H1 (cell line): ENCODE measurements at regions not wholly inside any gene's neighbourhood (a gene's known extent, or its start where the extent isn't known, plus 50 kb on each side); places are given as distances from the start of the nearest gene placed in this dataset.

Source experiments
- CTCF ChIA-PET: fragments of 300-600 bp; sonication (Branson Sonifier 250); formaldehyde crosslinking; loops from one replicate; lab custom pipeline; 2021; ENCODE audit not compliant: partially characterized antibody; lab: Charles Lee
- POLR2A ChIA-PET: fragments of 300-600 bp; sonication (Branson Sonifier 250); formaldehyde crosslinking; loops from one replicate; lab custom pipeline; 2021; ENCODE audit warnings: inconsistent platforms; ENCODE audit not compliant: partially characterized antibody; lab: Charles Lee
- DNase-seq, 2 experiments: peaks; one replicate each; pipeline versions ENCODE4 v3.0.0 to v3.0.0-alpha.2; 2010 to 2022; ENCODE audit warnings: low spot score in 2 of 2, low read depth in 1 of 2, mixed read lengths in 1 of 2
- FAIRE-seq: peaks from 2 replicates; lab custom pipeline; 2011; peaks lifted over from hg19 to GRCh38; lab: Jason Lieb, UNC
- H2AFZ ChIP-seq: 2 replicates; pipeline ENCODE4 v1.8.1; 2012; ENCODE audit warnings: low read length, inconsistent platforms
- H2AK5ac ChIP-seq: 2 replicates; pipeline ENCODE4 v1.6.1; 2013; ENCODE audit warnings: low read depth, low read length
- H2BK120ac ChIP-seq: replicated peaks from 2 replicates; pipeline ENCODE3; 2013; ENCODE audit warnings: low read depth, low read length, inconsistent platforms
- H2BK12ac ChIP-seq: 2 replicates; pipeline ENCODE4 v1.6.1; 2013; ENCODE audit warnings: low read depth, low read length
- H2BK15ac ChIP-seq: 2 replicates; pipeline ENCODE4 v1.6.1; 2013; ENCODE audit warnings: low read length
- H2BK20ac ChIP-seq: 2 replicates; pipeline ENCODE4 v1.6.1; 2013; ENCODE audit warnings: low read length
- H2BK5ac ChIP-seq: 2 replicates; pipeline ENCODE4 v1.6.1; 2013; ENCODE audit warnings: low read depth, low read length
- H3K14ac ChIP-seq: 2 replicates; pipeline ENCODE4 v1.6.1; 2013; ENCODE audit warnings: inconsistent platforms; ENCODE audit not compliant: insufficient read length
- H3K18ac ChIP-seq: 2 replicates; pipeline ENCODE4 v1.6.1; 2013; ENCODE audit warnings: low read length; ENCODE audit errors: extremely low read depth
- H3K23ac ChIP-seq: 2 replicates; pipeline ENCODE4 v1.6.1; 2013; ENCODE audit warnings: inconsistent platforms; ENCODE audit not compliant: insufficient read length
- H3K23me2 ChIP-seq: 2 replicates; pipeline ENCODE4 v1.6.1; 2013; ENCODE audit warnings: low read depth, low read length
- H3K27ac ChIP-seq: 2 replicates; pipeline ENCODE4 v1.6.1; 2011; ENCODE audit warnings: low read depth, low read length, inconsistent platforms
- H3K27me3 ChIP-seq, 4 experiments: replicated peaks in 1 of 4; 1 replicate in 1 of 4; 2 replicates in 3 of 4; pipeline versions ENCODE4 v1.6.1 to v1.8.1; 2011 to 2013; ENCODE audit warnings: low read length in 3 of 4, mild to moderate bottlenecking in 3 of 4, inconsistent platforms in 2 of 4, mixed read lengths in 2 of 4, moderate library complexity in 1 of 4; ENCODE audit not compliant: control insufficient read depth in 3 of 4, insufficient read depth in 3 of 4; ENCODE audit errors: extremely low read depth in 1 of 4
- H3K36me3 ChIP-seq, 4 experiments: 2 replicates each; pipeline versions ENCODE4 v1.6.1 to v1.8.1; 2011 to 2013; ENCODE audit warnings: mild to moderate bottlenecking in 4 of 4, low read length in 3 of 4, moderate library complexity in 2 of 4, control low read depth in 1 of 4, inconsistent platforms in 1 of 4; ENCODE audit not compliant: insufficient read depth in 4 of 4, control insufficient read depth in 2 of 4
- H3K4ac ChIP-seq: replicated peaks from 2 replicates; pipeline ENCODE3; 2013; ENCODE audit warnings: low read length, low read depth, mixed read lengths, inconsistent platforms; ENCODE audit not compliant: insufficient read length
- H3K4me1 ChIP-seq, 4 experiments: replicated peaks in 1 of 4; 1 replicate in 1 of 4; 2 replicates in 3 of 4; pipeline versions ENCODE4 v1.6.1 to v1.8.1; 2011 to 2013; ENCODE audit warnings: low read length in 3 of 4, inconsistent platforms in 2 of 4, mixed read lengths in 1 of 4; ENCODE audit not compliant: insufficient read depth in 4 of 4, control insufficient read depth in 3 of 4
- H3K4me2 ChIP-seq, 2 experiments: 2 replicates each; pipeline versions ENCODE4 v1.6.1 to v1.8.1; 2011 to 2013; ENCODE audit warnings: low read depth in 2 of 2, low read length in 2 of 2, control low read depth in 1 of 2, inconsistent platforms in 1 of 2, mild to moderate bottlenecking in 1 of 2; ENCODE audit not compliant: insufficient read depth in 1 of 2
- H3K4me3 ChIP-seq, 4 experiments: fragments of 200-600, 300-600 bp in 1 of 4; sonication (generic), shearing (Covaris generic), sonication (Bioruptor Twin) in 1 of 4; 2 replicates each; pipeline versions ENCODE4 v1.5.1 to v1.8.1; 2011 to 2016; ENCODE audit warnings: low read length in 4 of 4, low read depth in 3 of 4, control low read depth in 2 of 4, inconsistent platforms in 2 of 4, mild to moderate bottlenecking in 2 of 4, mixed read lengths in 1 of 4, moderate library complexity in 1 of 4; ENCODE audit not compliant: insufficient read depth in 2 of 4; ENCODE audit errors: extremely low read depth in 1 of 4
- H3K56ac ChIP-seq: replicated peaks from 2 replicates; pipeline ENCODE3; 2013; ENCODE audit warnings: low read depth, mild to moderate bottlenecking, mixed read lengths, low read length, inconsistent platforms; ENCODE audit not compliant: insufficient read length
- H3K79me1 ChIP-seq: 2 replicates; pipeline ENCODE4 v1.6.1; 2013; ENCODE audit warnings: low read depth, low read length, control low read depth
- H3K79me2 ChIP-seq, 2 experiments: 2 replicates each; pipeline versions ENCODE4 v1.6.1 to v1.8.1; 2012 to 2013; ENCODE audit warnings: low read length in 2 of 2, mild to moderate bottlenecking in 2 of 2, inconsistent platforms in 1 of 2; ENCODE audit not compliant: insufficient read depth in 2 of 2, control insufficient read depth in 1 of 2
- H3K9ac ChIP-seq, 4 experiments: replicated peaks in 1 of 4; 1 replicate in 1 of 4; 2 replicates in 3 of 4; pipeline versions ENCODE4 v1.6.1 to v1.8.1; 2011 to 2013; ENCODE audit warnings: low read depth in 3 of 4, low read length in 3 of 4, control low read depth in 2 of 4, mild to moderate bottlenecking in 2 of 4, moderate library complexity in 2 of 4, inconsistent platforms in 1 of 4; ENCODE audit errors: extremely low read depth in 1 of 4
- H3K9me3 ChIP-seq, 2 experiments: 2 replicates each; pipeline versions ENCODE4 v1.6.1 to v1.8.1; 2012 to 2013; ENCODE audit warnings: mild to moderate bottlenecking in 2 of 2, moderate library complexity in 2 of 2, control low read depth in 1 of 2, inconsistent platforms in 1 of 2, low read depth in 1 of 2, low read length in 1 of 2, mixed read lengths in 1 of 2; ENCODE audit not compliant: insufficient read depth in 2 of 2
- H4K20me1 ChIP-seq, 2 experiments: replicated peaks in 1 of 2; 2 replicates each; pipeline versions ENCODE3 to v1.8.1; 2011 to 2013; ENCODE audit warnings: inconsistent platforms in 2 of 2, low read length in 2 of 2, mild to moderate bottlenecking in 1 of 2; ENCODE audit not compliant: insufficient read depth in 2 of 2, control insufficient read depth in 1 of 2
- H4K5ac ChIP-seq: 2 replicates; pipeline ENCODE4 v1.6.1; 2013; ENCODE audit warnings: low read length, low read depth, mixed read lengths, inconsistent platforms; ENCODE audit not compliant: insufficient read length
- H4K8ac ChIP-seq: 2 replicates; pipeline ENCODE4 v1.8.0; 2013; ENCODE audit warnings: mild to moderate bottlenecking, moderate library complexity, low read length, inconsistent platforms; ENCODE audit not compliant: insufficient read depth; ENCODE audit errors: extremely low read depth
- H4K91ac ChIP-seq: replicated peaks from 2 replicates; pipeline ENCODE3; 2013; ENCODE audit warnings: low read length, mixed read lengths, inconsistent platforms; ENCODE audit not compliant: insufficient read length
- KDM5A ChIP-seq: fragments of 200-600 bp; IDR thresholded peaks from 2 replicates; pipeline ENCODE4 v1.7.1; 2012; ENCODE audit warnings: mild to moderate bottlenecking, low read length, inconsistent platforms, mixed read lengths
- RNF2 ChIP-seq: fragments of 200-900, 300-1000 bp; sonication (generic); IDR thresholded peaks from 2 replicates; pipeline ENCODE4 v1.7.1; 2016; ENCODE audit warnings: borderline replicate concordance, low read depth, mild to moderate bottlenecking, antibody characterized with exemption, low read length; ENCODE audit not compliant: poor library complexity, severe bottlenecking; ENCODE audit errors: missing control alignments
- SAP30 ChIP-seq: fragments of 300-600 bp; sonication (generic); IDR thresholded peaks from 2 replicates; pipeline ENCODE4 v1.7.1; 2012; ENCODE audit warnings: low read length, moderate library complexity, mild to moderate bottlenecking, inconsistent platforms; ENCODE audit not compliant: insufficient read depth, insufficient replicate concordance
- SUZ12 ChIP-seq: fragments of 200-600 bp; sonication (generic); IDR thresholded peaks from 2 replicates; pipeline ENCODE4 v1.6.1; 2012; ENCODE audit warnings: mild to moderate bottlenecking, inconsistent platforms, low read length, moderate library complexity, mixed read lengths
- WGBS, 2 experiments: shearing (Covaris generic) in 1 of 2; methylation state at CpG; one replicate each; pipeline versions ENCODE4 v1.1.6 to v1.1.7; 2013 to 2015; ENCODE audit warnings: low lambda C conversion rate in 2 of 2, mixed read lengths in 2 of 2, inconsistent platforms in 1 of 2, low coverage in 1 of 2, missing lambda C conversion rate in 1 of 2; ENCODE audit not compliant: insufficient replicate concordance in 2 of 2, insufficient coverage in 1 of 2, insufficient read length in 1 of 2; ENCODE audit errors: extremely low coverage in 1 of 2, missing lambda C conversion rate in 1 of 2; 5-methylcytosine and 5-hydroxymethylcytosine counted together

DNA sequence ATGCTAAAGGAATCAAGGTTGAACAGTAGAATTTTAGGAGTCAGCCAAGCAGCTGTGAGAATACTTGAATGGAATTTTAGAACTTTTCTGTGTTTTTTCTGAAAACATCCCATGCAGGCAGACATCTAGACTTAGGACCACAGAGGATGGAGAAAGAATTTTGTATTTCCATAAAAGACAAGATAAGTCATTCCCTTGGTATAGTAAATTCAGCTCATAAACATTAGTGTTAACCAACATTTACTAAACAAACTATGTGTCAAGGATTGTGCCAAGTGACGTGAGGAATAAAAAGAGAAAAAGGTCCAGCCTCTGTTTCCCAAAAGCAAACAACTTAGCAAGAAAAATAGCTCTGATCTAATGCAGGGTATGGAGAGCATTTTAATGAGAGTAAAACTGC lies 210.2 kb upstream of the NR5A2 start:
- Histone ChIP-seq H3K14ac (no peak overlapping the region), H2BK20ac (no peak overlapping the region), H2BK120ac (no peak overlapping the region), H3K9me3 (no peaks in the 10 kb centered on the region), H3K27ac (no peak overlapping the region), H4K20me1 (no peaks in the 10 kb centered on the region), H3K23ac (no peak overlapping the region), H3K4me2 (no peak overlapping the region), H3K79me2 (no peaks in the 10 kb centered on the region), H3K23me2 (no peaks in the 10 kb centered on the region), H3K79me1 (no peaks in the 10 kb centered on the region), H2BK12ac (no peak overlapping the region), H3K4me3 (no peak overlapping the region), H4K5ac (no peak overlapping the region), H3K56ac (no peak overlapping the region), H4K8ac (no peak overlapping the region), H4K91ac (no peak overlapping the region), H2BK5ac (no peak overlapping the region), H2AK5ac (no peak overlapping the region), H3K18ac (no peak overlapping the region), H2BK15ac (no peak overlapping the region), H3K4ac (no peak overlapping the region), H2AFZ (no peak overlapping the region), H3K36me3 (no peaks in the 10 kb centered on the region), H3K27me3 (peaks cover 0 to 1% (median 0%) of the 10 kb centered on the region in 4 experiments; a peak in 1 of 7 replicates), H3K4me1 (no peaks in the 10 kb centered on the region), H3K9ac (no peak overlapping the region)
- TF ChIP-seq SAP30, result no peak
- no peak for TF ChIP-seq SUZ12
- TF ChIP-seq RNF2, result no peak
- no peak for TF ChIP-seq KDM5A
- FAIRE-seq (no peak), DNase-seq (no peak)
- POLR2A ChIA-PET, result interaction anchor here (1.1 kb wide), 1 partner anchor 11 kb away, joined by 3 read pairs; no protein-coding TSS in a partner anchor
- CTCF ChIA-PET, result no interaction called here
- WGBS, 2 experiments, result 80% methylated on average over 1 of the region's 1 CpG; no CpG with 5 or more reads in 1 of the 2 experiments
